DOHH2 (cell line): ENCODE measurements at regions not wholly inside any gene's neighbourhood (a gene's known extent, or its start where the extent isn't known, plus 50 kb on each side); places are given as distances from the start of the nearest gene placed in this dataset.

Experiments
- H3F3A ChIP-seq: fragments of 200-600 bp; sonication (generic), shearing (Covaris generic); 2 replicates; pipeline ENCODE4 v1.6.0; 2016; ENCODE audit warnings: antibody characterized with exemption, mild to moderate bottlenecking; ENCODE audit not compliant: control insufficient read depth, insufficient read depth
- H3K27ac ChIP-seq: fragments of 200-600 bp; sonication (generic); 2 replicates; pipeline ENCODE4 v1.5.1; 2014; ENCODE audit warnings: low read depth, mild to moderate bottlenecking, low read length, moderate library complexity
- H3K27me3 ChIP-seq: fragments of 200-600 bp; sonication (generic); 2 replicates; pipeline ENCODE4 v1.6.1; 2014; ENCODE audit warnings: mild to moderate bottlenecking, low read length, mixed read lengths; ENCODE audit not compliant: control insufficient read depth
- H3K36me3 ChIP-seq: fragments of 200-600 bp; sonication (generic); 2 replicates; pipeline ENCODE4 v1.6.1; 2014; ENCODE audit warnings: mild to moderate bottlenecking, low read length, moderate library complexity, mixed read lengths; ENCODE audit not compliant: control insufficient read depth
- H3K4me1 ChIP-seq: fragments of 200-600 bp; sonication (generic); 2 replicates; pipeline ENCODE4 v1.6.1; 2014; ENCODE audit warnings: mild to moderate bottlenecking, low read length, mixed read lengths; ENCODE audit not compliant: control insufficient read depth
- H3K4me2 ChIP-seq: fragments of 200-600 bp; sonication (generic); 2 replicates; pipeline ENCODE4 v1.6.0; 2014; ENCODE audit warnings: mild to moderate bottlenecking, low read length, moderate library complexity
- H3K4me3 ChIP-seq: fragments of 200-600 bp; sonication (generic); 2 replicates; pipeline ENCODE4 v1.5.1; 2014; ENCODE audit warnings: mild to moderate bottlenecking, low read length, mixed read lengths
- H3K79me2 ChIP-seq: fragments of 200-600 bp; sonication (generic); 2 replicates; pipeline ENCODE4 v1.6.1; 2014; ENCODE audit warnings: mild to moderate bottlenecking, low read length, mixed read lengths; ENCODE audit not compliant: control insufficient read depth
- H3K9me2 ChIP-seq: fragments of 200-600 bp; sonication (generic); replicated peaks from 2 replicates; pipeline ENCODE4 v1.6.1; 2014; ENCODE audit warnings: mild to moderate bottlenecking, low read length, mixed read lengths; ENCODE audit not compliant: control insufficient read depth
- H3K9me3 ChIP-seq: fragments of 200-600 bp; sonication (generic); 2 replicates; pipeline ENCODE4 v1.6.1; 2014; ENCODE audit warnings: antibody characterized with exemption, low read length, mixed read lengths; ENCODE audit not compliant: control insufficient read depth, insufficient read depth
- H4K20me1 ChIP-seq: fragments of 200-600 bp; sonication (generic); 2 replicates; pipeline ENCODE4 v1.6.0; 2014; ENCODE audit warnings: low read depth, mild to moderate bottlenecking, antibody characterized with exemption, low read length, moderate library complexity; ENCODE audit not compliant: control insufficient read depth, insufficient read depth
- CTCF ChIP-seq: fragments of 200-600 bp; sonication (generic); IDR thresholded peaks from one replicate; pipeline ENCODE4 v1.5.1; 2014; ENCODE audit warnings: antibody characterized with exemption, mild to moderate bottlenecking, low read depth, low read length; ENCODE audit not compliant: poor library complexity, severe bottlenecking
- EZH2phosphoT487 ChIP-seq: fragments of 200-600 bp; sonication (generic); IDR thresholded peaks from 2 replicates; pipeline ENCODE4 v1.6.1; 2017; ENCODE audit warnings: borderline replicate concordance, mild to moderate bottlenecking, antibody characterized with exemption, low read length, moderate library complexity, mixed read lengths

DNA sequence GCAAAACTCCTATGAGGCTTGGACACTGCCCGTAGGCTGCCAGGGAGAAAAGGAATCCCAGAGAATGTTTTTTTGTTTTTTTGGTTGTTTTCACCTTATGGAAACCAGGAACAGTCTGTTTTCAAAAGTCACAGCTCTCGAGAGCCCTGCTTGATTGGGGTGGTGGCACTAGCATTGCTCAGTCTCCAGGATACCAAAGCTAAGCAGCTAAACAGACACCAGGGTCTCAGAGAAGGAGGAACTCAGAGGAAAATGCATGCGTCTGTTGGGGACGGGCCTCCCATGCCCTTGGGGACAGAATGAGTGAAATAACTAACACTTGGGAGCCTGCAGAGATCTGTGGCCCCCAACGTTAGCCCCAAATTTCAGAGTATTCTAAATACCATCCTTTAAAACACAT, 178.8 kb downstream of the SOX9 start:
- no peaks in the 10 kb centered on the region for H3K36me3 ChIP-seq
- H4K20me1 ChIP-seq: no peaks in the 10 kb centered on the region
- TF ChIP-seq EZH2phosphoT487: no peak
- TF ChIP-seq CTCF: no peak
- H3K4me1 ChIP-seq: no peaks in the 10 kb centered on the region
- no peak overlapping the region for H3K4me2 ChIP-seq
- no peaks in the 10 kb centered on the region for H3K9me2 ChIP-seq
- H3K27ac ChIP-seq: no peak overlapping the region
- H3K9me3 ChIP-seq: no peaks in the 10 kb centered on the region
- no peaks in the 10 kb centered on the region for H3F3A ChIP-seq
- no peaks in the 10 kb centered on the region for H3K79me2 ChIP-seq
- no peaks in the 10 kb centered on the region for H3K27me3 ChIP-seq
- H3K4me3 ChIP-seq: no peak overlapping the region

GRCh38 chr17:72301887-72302286, 181.1 kb downstream of the SOX9 start:
- Histone ChIP-seq H3K27ac (no peak overlapping the region), H3F3A (no peaks in the 10 kb centered on the region), H4K20me1 (no peaks in the 10 kb centered on the region), H3K4me3 (no peak overlapping the region), H3K4me2 (no peak overlapping the region), H3K36me3 (no peaks in the 10 kb centered on the region), H3K9me3 (no peaks in the 10 kb centered on the region), H3K4me1 (no peaks in the 10 kb centered on the region), H3K9me2 (no peaks in the 10 kb centered on the region), H3K79me2 (no peaks in the 10 kb centered on the region), H3K27me3 (no peaks in the 10 kb centered on the region)
- no peak for TF ChIP-seq CTCF
- TF ChIP-seq EZH2phosphoT487: no peak

GRCh38 chr17:72302735-72303134, 181.9 kb downstream of the SOX9 start:
- no peaks in the 10 kb centered on the region for H3K4me1 ChIP-seq
- H4K20me1 ChIP-seq: no peaks in the 10 kb centered on the region
- no peak for TF ChIP-seq EZH2phosphoT487
- TF ChIP-seq CTCF: no peak
- no peak overlapping the region for H3K27ac ChIP-seq
- H3K27me3 ChIP-seq: no peaks in the 10 kb centered on the region
- no peaks in the 10 kb centered on the region for H3K36me3 ChIP-seq
- H3F3A ChIP-seq: no peaks in the 10 kb centered on the region
- no peaks in the 10 kb centered on the region for H3K79me2 ChIP-seq
- H3K4me3 ChIP-seq: no peak overlapping the region
- no peaks in the 10 kb centered on the region for H3K9me3 ChIP-seq
- no peak overlapping the region for H3K4me2 ChIP-seq
- no peaks in the 10 kb centered on the region for H3K9me2 ChIP-seq
